Eye (tissue), 1 donor: ENCODE measurements at regions not wholly inside any gene's neighbourhood (a gene's known extent, or its start where the extent isn't known, plus 50 kb on each side); places are given as distances from the start of the nearest gene placed in this dataset.
A peak's percentile ranks its signal among the peaks of the same experiment; 100 is the strongest.

ENCODE experiments used
- DNase-seq: peaks from one replicate; pipeline ENCODE4 v3.0.0-alpha.2; 2015

DNA sequence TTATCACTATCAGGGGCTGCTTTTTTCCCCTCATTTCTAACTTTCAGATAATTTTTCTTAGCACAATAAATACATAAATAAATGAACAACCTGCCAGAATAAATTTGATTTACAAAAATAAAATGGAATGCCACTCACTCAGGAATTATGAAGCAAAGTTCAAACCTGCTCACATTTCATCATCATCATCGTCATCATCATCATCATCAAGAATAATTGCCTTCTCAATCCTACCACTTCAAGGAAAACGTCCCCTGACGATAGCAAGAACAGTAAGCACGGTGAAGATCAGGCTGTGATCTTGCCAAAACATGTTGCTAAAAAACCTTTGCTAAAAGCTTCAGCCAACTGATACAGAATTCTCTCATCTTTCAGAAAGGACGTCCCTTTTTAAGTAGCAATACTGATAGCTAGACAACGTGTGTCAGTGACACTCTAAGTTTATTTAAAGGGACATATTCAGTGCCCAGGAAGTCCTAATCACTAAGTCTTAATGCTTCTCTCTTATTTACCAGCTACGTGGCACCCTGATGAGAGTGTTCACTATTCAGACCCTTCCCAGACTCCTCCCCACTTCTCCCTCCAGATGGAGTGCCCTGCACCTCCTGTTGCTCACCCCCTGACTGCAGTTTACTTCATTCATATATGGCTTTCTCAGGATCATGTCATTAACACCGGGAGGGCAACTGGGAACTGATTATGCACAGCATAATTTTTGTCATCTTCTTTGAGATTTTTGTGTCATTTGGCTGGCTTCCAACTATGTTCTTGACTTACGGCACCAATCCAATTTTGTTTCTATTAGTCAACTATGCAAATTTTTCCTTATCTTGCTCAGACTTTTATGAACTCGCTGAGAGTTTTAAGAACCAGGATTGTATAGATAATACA lies 200.1 kb upstream of the GUCY1A2 start:
- no peak for DNase-seq

GRCh38 chr11:107217444-107217843 lies 199.2 kb upstream of the GUCY1A2 start:
- DNase-seq, result no peak

GRCh38 chr11:107215010-107215409 lies 196.7 kb upstream of the GUCY1A2 start:
- DNase-seq, result no peak

- DNase-seq, result no peak
Measured at GRCh38 chr11:107203656-107204055, 185.4 kb upstream of the GUCY1A2 start.

DNA sequence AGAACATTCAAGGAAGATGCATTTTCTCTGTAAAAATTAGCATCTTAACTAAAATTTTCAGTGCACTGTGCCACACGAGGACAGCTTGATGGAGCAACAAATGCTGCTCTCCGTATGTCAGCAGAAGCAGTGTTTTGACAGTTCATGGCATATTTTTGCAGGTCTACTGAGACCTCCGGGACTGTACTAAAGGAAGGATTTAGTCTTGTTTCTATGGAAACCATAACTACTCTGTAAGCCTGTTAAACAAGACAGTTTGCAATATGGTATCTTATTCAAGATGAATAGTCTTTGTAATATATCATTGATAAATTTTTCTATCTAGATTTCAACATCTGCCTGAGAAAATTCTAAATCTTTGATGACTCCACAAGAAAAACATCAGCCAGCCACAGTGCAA lies 184.0 kb upstream of the GUCY1A2 start:
- peak; percentile 14 for DNase-seq

GRCh38 chr11:107198490-107199007 lies 180.3 kb upstream of the GUCY1A2 start:
- DNase-seq, result no peak

GRCh38 chr11:107197932-107198331 lies 179.7 kb upstream of the GUCY1A2 start:
- no peak for DNase-seq

GRCh38 chr11:107196732-107197131 lies 178.5 kb upstream of the GUCY1A2 start:
- no peak for DNase-seq

DNA sequence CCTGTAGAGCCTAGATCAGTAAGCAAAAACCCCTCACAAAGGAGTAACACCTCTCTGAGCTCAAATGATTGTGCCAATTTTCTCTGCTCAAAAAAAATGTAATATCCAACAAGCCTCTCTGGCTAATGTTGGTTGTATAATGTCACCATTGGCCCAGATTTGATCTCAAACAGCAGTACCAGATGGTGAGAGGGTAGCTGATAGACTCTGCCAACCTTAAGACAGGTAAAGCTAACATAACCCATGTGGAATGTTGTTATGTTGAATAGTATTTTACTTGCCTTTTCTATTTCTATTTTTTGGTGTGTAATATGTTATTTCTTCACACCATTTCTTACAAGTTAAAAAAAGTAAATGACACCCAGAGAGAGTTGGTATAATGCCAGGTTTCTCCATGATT lies 166.7 kb upstream of the GUCY1A2 start:
- DNase-seq, result no peak

GRCh38 chr11:107183953-107184352 lies 165.7 kb upstream of the GUCY1A2 start:
- no peak for DNase-seq

GRCh38 chr11:107182978-107183377 lies 164.7 kb upstream of the GUCY1A2 start:
- DNase-seq, result no peak

DNA sequence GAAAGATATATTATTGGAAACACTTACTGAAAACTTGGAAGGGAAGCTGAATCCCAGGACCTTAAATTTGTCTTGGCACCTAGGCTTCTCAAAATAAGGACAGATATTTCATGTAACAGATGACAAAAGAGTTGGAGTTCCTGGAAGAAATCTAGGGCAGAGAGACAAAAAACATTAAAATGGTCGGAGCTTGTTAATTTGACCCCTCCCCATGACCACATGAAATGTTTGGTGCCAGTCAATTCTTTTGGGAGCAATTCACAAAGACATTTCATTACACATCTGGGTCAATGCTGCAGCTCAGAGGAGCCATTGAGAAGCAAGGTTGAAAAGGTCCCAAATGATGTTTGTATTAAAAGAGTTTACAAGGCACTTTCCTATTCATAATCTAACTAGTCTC lies 162.0 kb upstream of the GUCY1A2 start:
- DNase-seq, result peak; percentile 63

DNA sequence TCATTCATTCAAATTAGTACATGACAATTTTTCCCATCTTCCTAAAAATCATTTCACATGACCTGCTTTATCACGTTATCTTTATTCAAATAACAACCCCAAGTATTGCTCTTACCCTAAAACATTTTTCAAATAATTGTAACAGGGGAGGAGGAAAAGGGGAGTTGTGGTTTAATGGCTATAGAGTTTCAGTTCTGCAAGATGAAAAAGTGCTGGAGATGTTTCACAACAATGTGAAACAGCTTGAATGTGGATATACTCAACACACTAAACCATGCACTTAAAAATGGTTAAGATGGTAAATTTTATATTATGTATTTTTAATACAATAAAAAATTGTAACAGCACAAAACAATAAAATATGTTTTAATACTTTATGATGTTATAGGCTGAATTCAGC lies 161.6 kb upstream of the GUCY1A2 start:
- DNase-seq, result peak; percentile 47

- no peak for DNase-seq
Measured at GRCh38 chr11:107177106-107177477, 158.8 kb upstream of the GUCY1A2 start.

GRCh38 chr11:107176148-107177105 lies 158.2 kb upstream of the GUCY1A2 start:
- no peak for DNase-seq

- no peak for DNase-seq
Measured at GRCh38 chr11:107174856-107175255, 156.6 kb upstream of the GUCY1A2 start.

DNA sequence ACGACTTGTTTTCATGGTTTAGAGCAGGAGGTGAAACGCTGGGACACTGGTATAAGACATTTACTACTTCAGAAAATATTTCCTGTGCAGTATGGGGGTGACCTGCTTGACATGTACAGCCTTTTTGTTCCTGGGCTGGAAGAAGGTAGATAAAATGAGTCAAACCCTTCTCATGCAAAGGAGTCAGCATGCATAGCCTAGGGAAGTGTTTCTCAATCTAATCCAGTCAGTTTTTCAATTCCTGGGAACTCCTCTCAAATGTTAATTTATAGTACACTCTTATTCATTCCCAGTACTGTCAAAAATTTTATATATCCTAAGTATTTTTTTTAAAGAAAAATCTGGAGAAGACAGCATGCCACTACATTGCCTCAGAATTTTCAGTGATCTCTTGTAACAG lies 154.7 kb upstream of the GUCY1A2 start:
- DNase-seq, result no peak

DNA sequence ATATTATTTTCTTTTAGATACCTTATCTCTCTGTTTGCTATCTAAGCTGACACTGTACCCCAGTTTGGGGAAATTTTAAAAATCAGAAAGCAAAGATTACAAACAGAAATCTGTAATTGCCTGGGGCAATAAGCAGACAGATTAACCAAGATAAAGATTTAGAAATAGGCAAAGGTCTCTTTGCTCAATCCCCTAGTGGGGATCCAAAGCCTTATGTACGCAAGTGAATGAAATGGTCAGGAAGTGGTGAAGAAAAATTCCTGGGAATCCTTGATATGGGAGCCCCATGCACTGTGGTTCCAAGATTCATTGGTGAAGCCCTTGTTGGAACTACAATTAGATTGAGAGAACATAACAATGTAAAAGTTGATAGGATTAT lies 139.5 kb upstream of the GUCY1A2 start:
- no peak for DNase-seq

DNA sequence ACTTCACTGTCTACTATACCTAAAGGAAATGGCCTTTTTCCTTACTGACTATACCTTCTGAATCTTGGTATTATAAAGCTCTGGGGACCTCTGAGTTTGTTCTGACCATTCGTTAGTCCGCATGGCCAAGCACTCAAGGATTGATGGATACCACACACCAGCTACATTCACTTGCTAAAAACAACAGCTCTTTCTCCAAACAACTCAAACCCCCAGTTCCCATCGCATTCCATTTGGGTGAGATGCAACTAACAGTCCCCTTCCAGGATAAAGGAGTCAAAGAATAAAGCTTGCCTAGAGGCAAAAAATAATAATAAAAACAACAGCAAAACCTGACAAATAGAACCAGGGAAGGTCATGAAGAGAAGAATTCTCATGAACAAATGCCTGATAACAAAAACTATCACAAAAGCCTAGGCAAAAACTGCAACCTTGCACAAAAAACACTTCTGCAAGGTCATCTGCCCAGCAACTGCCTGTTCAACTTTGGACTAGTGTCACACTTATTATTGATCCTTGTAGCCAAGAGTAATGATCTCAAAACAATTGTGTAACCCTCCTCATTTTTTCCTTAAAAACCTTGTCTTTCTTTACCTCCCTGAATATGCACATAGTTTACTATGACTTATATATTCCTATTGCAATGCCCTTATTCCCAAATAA lies 139.0 kb upstream of the GUCY1A2 start:
- DNase-seq, result peak; percentile 14

GRCh38 chr11:107151579-107151978 lies 133.3 kb upstream of the GUCY1A2 start:
- DNase-seq, result no peak

DNA sequence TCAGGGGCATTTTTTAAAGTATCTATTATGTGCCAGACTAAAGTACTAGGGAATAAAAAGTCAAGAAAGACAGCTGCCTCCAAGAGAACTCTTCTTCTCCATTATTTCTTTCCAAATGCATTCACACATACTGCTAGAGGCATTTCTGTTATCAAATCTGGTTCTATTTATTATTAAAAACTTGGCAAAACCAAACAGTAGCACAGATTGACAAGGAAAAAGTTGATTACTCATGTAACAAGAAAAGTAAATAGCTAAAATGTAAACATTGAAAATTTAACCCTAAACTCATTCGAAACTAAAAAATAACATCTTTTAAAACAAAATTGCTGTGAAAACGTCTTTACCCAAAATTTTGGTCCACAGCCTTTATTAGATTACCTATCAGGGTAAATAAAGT lies 132.9 kb upstream of the GUCY1A2 start:
- DNase-seq, result no peak

DNA sequence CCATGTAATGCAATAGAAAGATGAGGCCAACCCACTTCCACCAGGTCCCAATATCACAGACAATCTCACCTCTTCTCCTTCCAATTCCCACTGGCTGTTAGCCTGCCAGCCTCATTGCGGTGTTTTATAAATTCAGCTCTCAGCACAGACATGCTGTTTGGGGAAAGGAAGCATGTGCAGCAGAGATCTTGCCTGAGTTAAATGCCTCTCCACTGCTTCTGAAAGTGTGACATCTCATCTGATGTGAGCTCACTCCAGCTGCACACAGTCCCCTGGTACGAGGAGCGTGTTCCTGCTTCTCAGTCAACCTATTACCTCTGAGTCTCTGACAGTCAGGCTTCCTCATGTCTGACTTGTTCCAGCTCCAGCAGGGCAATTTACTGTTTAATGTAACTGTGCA lies 122.7 kb upstream of the GUCY1A2 start:
- DNase-seq, result peak; percentile 46

DNA sequence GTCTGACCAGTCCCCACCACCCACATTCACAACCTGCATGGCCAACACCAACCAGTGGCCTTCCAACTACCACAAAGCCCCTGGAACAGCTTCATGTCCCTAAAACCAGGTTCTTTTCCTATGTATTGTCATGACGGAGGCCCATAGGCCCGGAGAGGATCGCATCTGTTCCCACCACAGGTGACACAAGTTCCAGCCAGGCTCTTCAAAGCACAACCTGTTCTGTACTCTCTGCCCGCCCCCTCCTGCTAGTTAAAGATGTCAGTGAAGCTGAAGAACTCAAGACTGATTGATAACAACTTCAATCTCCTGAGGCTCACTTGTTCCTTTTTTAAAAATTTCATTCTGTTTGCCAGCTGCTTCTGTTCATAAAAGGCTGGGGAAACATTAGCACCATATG lies 121.1 kb upstream of the GUCY1A2 start:
- DNase-seq, result no peak
